CD4-positive, alpha-beta T cell treated with Interleukin-4 for 1 hour (primary cell): ENCODE measurements at regions not wholly inside any gene's neighbourhood (a gene's known extent, or its start where the extent isn't known, plus 50 kb on each side); places are given as distances from the start of the nearest gene placed in this dataset.
A peak's percentile ranks its signal among the peaks of the same experiment; 100 is the strongest.
"Not testable (repeated sequence)": the region's sequence is repeated elsewhere in the genome, so short reads cannot be mapped to it uniquely, and the experiment has no call there.

ENCODE experiments used
- DNase-seq, 2 donors: peaks; one replicate each; pipeline ENCODE4 v3.0.0-alpha.2; 2020 to 2022

DNA sequence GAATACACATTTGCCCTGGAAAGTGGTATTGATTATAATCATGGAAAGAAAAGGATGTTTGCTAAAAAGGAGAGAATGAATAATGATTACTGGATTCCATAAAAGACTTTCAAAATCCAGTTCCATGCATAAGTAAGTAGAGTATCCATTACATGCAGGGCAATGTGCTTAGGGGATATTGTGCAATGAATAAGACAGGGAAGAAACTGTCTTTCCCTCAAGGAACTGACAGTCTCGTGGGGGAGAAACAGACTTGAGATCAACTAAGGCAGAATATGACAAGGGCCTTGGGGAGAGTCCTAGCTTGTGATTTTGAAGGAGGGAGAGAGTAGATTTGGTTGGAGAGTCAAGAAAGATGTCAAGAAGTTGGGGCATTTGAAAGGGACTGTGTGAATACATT, 130.6 kb downstream of the SPP2 start:
- DNase-seq: no peak

DNA sequence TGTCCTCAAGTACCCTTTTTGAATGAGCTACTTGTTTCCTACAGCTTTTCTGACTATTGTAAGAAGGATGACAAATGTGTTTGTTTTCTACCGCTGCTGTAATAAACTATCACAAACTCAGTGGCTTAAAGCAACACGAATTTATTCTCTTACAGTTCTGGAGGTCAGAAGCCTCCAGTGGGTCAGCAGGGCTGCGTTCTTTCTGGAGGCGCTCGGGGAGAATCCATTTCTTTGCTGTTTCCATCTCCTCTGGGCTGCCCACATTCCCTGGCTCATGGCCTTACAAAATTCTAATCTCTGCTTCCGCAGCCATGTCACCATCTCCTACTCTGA, 128.5 kb downstream of the SPP2 start:
- DNase-seq: no peak

DNA sequence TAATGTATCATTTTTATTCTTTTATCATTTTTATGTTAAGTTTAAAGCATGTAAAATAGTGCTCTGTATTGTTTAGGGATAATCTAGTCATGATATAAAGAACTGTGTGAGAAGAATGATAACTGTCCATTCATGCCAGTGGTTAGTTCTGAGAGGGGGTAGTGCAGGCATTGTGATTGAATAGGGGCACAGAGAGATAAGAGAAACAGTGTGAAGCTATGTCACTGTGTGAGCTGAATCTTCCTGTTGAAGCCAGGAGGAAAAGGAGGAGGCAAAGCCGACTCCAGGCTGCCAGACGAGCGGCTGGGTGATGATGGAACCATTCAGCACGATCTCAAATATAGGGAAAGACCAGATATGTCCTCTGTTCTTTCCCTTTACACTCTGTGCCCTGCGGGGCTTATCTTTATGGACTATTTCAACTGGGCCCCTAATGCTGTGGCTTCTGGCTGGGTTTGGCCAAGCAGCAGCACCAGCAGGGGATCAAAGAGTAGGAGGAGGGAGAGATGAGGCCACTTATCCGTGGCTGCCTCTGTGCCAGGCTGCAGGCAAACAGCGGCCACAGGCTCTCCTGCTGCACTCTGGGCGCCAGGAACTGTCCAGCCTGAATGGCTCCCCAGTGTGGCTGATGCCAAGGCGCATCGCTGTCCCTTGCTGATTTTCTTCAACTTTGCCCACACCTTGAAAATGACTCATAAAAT, 128.0 kb downstream of the SPP2 start:
- no peak for DNase-seq

DNA sequence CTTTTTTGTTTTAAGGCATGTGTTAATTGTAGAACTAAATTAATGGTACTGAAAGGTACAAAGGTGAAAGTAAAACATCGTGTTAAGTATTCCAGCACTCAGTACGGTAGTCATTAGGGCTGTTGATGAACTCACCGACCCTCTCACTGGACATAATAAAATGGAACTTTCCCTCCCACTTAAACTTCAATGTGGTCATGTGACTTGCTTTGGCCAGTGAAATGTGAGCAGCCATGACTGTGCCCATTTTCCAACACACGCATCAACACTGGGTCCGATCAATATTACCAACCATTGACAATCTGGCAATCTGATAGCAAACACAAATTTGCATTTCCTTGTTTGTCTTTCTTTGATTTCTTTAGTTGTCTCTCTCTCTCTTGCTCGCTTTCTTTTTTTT, 125.1 kb downstream of the SPP2 start:
- DNase-seq: no peak

DNA sequence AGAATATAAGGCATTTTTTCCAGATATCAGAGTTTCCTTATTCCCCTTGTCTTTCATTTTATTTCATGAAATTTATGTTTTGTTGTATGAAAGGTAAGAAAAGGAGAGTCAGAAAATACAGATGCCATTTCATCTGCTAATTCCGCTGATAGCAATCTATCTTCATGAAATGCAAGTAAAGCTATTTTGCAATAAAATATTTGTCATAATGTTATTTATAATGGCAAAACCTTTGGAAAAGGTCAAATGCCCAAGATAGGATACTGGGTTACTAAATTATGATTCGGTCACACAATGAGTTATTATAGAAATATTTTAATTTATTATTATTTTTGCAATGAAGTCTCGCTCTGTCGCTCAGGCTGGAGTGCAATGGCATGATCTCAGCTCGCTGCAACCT, 124.2 kb downstream of the SPP2 start:
- DNase-seq: no peak

DNA sequence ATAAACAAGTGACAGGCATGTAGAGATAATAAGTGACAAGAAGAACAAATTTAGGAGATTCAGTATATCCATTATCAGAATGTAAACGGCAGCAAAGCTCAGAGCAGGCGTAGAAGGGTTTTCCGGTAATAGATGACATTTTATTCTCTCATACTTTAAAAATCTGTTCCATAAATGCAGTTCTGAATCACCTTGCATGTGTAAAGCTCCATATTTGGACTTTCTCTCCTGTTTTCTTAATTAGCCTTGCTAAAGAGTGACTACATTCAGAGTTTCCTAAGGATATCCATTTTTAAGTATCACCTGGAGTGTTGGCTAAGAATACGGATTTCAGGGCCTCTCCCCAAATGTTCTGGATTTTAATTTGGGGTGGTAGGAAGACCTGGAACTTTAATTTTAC, 122.0 kb downstream of the SPP2 start:
- DNase-seq: no peak

DNA sequence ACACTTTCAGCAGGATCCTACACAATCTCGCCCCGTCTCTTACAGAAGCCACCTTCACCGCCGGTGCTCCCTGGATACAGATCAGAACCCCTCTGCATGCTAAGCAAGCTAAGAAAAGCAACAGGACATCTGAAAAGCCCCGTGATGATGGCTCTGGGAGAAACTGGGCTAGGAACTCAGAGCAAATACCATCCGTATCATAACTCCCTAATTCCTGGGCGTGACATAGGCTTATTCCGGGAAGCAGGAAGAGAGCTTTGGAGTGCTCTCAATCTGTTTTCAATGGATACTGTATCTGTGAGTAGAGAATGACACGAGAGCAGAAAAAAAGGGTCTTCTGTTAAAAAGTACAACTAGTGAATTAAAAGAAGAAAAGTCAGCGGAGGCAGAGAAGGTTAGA, 121.6 kb downstream of the SPP2 start:
- DNase-seq: no peak

DNA sequence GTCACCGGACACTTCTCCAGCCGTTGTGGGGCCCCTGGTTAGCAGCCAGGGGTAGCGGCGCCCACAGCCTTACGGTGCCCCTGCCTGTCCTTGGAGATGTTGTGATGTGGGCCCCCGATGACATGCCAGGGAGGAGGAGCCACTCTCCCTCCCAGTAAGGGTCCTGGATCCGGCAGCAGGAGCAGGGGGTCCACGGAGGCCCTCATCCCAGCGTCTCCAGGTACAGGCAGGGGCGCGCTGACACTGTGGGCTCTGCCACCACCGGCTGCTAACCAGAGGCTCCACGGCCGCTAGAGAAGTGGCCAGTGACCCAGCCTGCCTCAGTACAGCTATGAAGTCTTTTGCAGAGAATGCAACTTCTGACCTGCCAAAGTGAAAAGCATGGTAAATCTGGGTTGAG, 121.2 kb downstream of the SPP2 start:
- DNase-seq: no peak

DNA sequence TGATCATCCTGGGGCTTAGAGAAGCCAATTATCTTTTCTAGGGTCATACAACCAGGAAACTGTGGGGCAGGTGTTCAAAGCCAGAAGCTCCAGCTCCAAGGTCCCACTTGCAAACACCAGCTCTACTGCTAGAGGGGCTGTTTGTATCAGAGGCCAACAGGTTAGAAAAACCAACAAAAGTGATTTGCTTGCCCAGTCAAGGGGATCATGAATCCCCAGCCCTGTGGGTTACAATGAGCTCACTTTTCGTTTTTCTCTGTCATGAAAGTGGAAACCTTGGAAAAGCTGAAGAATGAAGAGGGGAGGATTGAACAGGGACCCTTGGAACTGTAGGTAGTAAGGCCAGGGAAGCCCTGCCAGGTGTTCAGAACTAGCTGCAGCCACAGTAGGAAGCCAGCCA, 119.2 kb downstream of the SPP2 start:
- no peak for DNase-seq

DNA sequence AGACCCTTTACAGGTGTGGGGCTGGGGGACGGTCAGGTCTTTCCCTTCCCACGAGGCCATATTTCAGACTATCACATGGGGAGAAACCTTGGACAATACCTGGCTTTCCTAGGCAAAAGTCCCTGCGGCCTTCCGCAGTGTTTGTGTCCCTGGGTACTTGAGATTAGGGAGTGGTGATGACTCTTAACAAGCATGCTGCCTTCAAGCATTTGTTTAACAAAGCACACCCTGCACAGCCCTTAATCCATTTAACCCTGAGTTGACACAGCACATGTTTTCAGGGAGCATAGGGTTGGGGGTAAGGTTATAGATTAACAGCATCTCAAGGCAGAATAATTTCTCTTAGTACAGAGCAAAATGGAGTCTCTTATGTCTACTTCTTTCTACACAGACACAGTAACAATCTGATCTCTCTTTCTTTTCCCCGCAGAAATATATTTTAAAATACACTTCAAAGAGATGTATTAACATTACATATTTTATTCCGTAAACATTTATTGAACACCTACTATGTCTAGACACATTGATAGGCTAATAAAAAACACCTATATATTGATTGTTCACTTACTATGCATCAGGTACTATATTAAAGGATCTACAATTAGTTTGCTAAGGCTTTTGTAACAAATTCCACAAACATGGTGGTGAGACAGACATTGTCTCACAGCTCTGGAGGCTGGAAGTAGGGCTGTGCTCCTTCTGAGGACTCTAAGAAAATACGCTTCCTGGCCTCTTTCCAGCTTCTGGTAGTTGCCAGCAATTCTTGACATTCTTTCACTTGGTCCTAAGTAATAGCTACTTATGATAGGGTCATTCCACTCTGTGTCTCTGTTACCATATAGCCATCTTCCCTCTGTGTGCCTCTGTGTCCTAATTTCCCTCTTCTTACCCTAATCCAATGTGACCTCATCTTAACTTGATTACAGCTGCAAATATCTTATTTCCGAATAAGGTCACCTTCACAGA, 118.4 kb downstream of the SPP2 start:
- not testable (repeated sequence) for DNase-seq

DNA sequence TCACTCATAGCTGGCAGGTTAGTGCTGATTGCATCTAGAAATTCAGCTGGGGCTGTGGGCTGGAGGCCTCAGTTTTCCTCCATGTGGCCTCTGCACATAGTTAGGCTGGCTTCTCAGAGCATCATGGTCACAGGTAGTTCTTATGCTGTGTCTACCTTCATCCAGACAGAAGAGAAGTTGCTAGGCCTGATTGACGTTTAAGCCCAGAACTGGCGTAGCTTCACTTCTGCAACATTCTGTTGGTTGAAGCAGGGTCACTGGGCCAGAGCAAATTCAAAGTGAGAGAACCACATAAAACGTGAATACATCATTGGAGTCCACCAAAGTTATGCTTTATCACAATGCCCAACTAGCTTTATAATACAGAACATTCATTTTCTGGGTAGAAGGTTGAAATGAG, 116.0 kb downstream of the SPP2 start:
- DNase-seq: no peak

DNA sequence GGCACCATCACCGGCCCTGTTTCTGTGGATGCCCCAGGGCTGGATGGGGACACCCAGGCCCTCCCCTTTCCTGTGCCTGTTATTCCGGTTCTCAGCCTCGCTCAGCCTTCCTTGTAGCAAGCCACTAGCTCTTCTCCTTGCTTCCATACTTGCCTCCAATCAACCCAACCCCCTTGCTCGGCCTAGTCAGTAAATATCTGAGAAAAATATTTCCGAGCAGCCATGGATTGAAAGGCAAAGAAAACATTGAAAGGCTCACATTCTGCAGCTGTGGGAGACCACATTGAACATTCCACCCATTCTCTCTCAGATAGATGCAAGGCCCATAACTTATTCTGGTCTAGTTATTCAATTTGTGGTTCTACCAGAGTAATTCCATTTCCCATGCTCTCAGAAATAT, 114.9 kb downstream of the SPP2 start:
- DNase-seq: no peak

DNA sequence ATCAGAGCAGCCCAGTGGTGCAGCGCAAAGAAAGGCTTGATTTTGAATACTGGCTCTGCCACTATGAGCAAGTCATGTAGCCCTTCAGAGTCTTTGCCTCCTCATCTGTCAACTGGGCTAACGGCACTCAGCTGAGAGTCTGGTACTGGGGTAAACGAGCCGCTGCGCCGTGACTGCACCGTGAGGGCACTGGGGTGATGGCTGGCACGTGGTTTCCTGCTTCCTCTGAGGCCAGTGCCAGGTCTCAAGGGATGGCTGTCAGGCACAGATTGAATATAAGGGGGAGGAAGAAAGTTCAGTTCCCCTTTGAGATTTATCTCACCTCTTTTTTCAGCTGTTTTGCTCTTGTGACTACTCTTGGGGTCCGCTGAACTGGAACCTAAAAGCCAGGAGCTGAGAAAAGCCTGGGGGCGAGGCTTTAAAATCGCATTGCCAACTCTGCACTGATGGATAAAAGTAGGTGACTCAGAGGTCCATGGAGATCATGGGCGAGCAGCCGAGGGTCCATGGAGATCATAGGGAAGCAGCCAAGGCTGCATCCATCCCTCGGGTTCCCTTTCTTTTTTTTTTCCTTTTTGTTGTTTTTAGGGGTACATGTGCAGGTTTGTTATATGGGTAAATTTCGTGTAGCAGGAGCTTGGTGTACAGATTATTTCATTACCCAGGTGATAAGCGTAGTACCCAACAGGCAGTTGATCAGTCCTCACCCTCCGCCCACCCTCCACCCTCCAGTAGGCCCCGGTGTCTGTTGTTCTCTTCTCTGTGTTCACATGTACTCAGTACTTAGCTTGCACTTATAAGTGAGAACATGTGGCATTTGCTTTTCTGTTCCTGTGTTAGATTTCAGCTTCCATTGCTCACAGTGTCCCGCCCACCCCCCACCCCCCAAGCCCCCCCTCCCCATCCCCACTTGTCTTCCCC, 114.3 kb downstream of the SPP2 start:
- peak; percentile 56 to 80 for DNase-seq

DNA sequence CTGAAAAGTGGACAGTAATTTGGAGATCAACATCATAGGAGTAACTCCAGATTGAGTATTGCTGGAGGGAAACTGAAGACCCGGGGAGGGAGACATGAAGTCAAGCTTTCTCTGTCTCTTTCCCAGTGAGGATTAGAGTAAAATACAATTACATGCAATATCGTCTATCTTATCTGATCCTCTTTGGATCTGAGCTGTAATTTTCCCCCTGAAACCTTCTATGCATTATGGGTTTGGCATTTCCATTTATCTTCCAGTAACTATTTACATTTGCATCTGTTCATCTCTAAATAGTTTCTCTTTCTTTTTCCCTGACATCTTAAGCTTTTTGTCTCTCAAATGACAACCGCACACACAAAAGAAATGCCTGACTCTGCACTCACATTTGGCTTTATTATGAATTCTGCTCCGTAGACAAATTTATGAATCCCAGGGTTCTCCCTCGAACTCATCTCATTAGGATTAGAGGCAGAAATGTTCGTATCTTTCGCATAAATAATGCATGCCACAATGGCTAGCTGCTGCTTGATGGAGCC, 113.1 kb downstream of the SPP2 start:
- no peak for DNase-seq

DNA sequence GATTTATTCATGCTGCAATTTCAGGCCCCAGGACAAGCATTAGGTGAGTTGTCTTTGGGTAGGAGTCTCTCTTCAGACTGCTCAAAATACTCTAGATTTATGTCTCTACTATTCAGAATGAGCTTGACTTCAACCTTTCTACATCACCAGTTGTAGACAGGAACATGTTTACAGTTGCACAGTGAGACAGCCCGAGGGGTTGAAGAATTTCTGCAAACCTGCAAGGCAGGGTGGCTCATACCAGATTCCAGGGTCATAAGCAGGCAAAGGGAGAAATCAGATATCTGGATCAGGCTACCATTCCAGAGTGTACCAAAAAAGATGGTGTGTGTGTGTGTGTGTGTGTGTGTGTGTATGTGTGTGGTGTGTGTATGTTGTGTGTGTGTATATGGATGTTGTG, 112.4 kb downstream of the SPP2 start:
- DNase-seq: no peak

DNA sequence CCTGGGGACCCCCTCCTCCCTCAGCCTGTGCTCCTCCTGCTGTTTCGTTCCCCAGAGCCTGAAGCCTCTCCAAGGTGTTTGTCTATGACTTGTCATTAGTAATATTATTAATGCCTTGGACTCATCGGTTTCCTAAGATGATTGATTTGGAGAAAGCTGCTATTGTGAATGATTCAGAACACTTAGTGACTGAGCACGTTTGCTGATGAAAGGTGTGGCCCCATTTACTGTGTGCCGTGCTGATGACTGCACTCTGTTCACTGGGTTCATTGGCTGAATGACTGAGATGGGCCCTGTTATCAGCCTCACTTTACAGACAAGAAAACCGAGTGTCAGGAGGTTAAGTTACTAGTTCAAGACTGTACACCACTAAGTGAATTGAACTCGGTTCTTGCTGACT, 111.4 kb downstream of the SPP2 start:
- no peak for DNase-seq

DNA sequence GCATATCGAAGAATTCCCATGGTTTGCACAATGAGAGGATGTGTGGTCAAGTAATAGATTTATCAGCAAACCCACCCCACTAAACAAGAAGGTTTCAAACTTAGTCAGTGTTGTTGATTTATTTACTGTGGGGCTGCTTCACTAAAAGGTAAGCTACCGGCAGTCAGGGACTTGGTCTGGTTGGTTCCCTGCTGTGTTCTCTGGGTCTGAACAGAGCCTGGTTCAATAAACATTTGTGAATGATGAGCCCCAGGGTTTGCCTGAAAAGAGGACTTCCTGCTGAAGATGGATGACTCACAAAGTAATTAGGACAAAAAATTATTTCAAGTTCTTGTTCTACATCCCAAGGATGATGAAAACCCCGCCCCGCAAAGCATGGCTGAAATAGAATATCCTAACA, 108.3 kb downstream of the SPP2 start:
- no peak for DNase-seq

DNA sequence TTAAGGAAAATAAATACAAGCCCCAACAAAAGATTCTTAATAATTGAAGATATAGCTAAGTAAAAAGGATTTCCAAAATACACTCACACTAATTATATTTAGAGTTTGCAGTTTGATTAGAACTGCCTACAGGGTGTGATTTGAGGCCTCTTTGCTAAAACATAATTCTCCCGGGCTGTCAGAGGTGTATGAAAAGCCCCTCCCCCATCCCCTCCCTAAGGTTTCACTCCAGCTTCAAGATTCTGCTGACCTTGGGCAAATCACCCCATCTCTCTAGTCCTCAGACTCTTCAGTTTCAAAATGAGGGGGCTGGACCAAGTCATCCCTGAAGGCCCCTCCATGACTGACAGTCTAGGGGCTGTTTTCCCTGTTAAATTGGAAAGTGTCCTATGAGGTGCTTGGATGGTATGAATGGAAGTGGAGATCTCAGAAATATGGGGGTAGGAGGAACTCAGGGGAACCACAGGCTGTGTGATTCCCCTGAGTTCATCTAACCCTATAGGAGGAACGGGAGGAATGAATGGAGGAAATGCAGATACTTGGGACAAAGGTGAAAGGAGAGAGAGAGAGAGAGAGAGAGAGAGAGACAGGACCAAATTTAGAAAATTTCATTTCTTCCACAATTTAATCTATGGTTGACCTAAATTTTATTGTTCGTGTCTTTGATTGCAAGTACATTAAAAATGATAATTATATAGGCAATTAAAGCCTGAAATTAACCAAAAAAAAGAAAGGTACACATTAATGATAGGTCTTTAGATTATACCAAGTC, 107.5 kb downstream of the SPP2 start:
- no peak for DNase-seq

DNA sequence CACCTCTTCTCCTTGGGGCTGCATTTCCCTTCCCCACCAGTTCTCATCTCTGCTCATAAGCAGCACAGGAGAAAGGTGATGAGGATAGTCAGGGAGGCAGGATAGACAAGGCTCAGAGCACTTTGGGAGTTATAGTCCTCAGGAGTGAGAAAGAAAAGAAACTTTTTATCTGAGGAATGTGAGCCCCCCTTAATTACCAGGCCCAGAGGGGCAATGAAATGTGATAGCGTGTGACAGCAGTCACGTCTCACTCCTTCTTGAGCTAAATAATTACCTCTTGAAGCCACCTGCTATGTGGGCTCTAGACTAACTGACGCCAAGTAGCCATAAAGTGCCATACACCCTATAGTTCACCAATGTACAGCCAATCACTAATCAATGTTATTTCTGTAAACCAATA, 105.8 kb downstream of the SPP2 start:
- no peak for DNase-seq

DNA sequence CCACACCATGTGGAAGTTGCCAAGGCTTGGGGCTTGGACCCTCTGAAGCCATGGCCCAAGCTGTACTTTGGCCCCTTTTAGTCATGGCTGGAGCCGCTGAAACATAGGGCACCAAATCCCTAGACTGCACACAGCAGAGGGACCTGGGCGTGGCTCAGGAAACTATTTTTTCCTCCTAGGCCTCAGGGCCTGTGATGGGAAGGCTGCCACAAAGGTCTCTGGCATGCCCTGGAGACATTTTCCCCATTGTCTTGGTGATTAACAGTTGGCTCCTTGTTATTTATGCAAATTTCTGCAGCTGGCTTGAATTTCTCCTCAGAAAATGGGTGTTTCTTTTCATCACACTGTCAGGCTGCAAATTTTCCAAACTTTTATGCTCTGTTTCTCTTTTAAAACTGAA, 102.3 kb downstream of the SPP2 start:
- DNase-seq: not testable (repeated sequence)

DNA sequence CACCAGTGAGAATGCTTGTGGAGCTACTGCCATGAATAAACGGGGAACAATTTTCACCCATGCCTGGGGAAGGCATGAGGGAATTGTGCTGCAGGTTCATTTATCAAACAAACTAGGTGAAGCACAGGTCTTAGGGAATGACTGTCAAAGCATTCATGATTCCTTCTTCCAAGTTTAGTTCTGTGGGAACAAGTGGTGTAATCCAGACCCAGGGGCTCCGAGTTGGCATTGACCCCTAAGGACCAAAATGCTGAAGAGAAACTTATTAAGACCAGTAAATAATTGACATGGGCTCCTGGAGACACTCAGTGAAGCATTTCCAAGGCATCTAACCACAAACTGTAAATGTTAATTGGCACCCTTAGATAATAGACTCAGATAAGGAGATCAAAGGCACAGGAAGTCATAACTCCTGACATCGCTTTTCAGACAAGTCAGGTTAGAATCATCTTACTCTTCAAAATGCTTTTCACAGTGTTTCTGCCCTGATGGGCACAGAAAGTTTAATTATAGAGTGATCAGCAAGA, 96.9 kb downstream of the SPP2 start:
- DNase-seq: peak in 1 of 2 donors; percentile 78
